ENCODE measurements at regions not wholly inside any gene's neighbourhood (a gene's known extent, or its start where the extent isn't known, plus 50 kb on each side); places are given as distances from the start of the nearest gene placed in this dataset.

DNA sequence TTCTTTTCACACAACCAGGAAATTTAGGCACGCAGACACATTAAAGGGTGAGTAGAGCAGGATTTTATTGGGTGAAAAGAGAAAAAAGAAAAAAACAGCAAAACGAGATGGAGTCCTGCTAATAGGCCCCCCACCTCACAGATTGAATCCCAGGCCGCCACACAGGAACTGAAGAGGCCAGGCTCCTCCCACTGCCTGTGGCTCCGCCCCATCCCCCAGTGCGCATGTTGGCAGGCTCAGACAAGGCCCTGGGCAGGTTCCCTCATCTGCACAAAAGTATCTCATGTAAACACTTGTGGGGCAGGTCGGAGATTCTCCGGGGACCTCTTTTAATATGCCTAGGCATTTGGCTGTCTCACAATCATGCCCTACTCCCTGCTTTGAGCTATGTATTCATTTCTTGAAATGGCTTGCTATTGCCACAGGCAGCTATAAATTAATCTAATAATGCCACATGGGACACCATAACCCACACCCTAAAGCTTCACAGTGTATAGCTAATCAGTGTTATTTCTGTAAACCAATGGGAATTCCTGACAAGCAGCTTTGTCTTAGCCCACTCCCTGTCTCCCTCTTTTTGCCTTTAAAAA, 76.2 kb upstream of the KIF5B start:
- no peak for TF ChIP-seq L3MBTL2 (conservative IDR thresholded peaks at IDR 0.05)
- TF ChIP-seq, protein P1, sequence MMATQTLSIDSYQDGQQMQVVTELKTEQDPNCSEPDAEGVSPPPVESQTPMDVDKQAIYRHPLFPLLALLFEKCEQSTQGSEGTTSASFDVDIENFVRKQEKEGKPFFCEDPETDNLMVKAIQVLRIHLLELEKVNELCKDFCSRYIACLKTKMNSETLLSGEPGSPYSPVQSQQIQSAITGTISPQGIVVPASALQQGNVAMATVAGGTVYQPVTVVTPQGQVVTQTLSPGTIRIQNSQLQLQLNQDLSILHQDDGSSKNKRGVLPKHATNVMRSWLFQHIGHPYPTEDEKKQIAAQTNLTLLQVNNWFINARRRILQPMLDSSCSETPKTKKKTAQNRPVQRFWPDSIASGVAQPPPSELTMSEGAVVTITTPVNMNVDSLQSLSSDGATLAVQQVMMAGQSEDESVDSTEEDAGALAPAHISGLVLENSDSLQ (IDR thresholded peaks at IDR 0.05): no peak
- TF ChIP-seq FOXM1 (IDR thresholded peaks at IDR 0.05; ENCODE audit: borderline replicate concordance): no peak
- no peak for TF ChIP-seq BHLHE40 (IDR thresholded peaks at IDR 0.05; ENCODE audit: borderline replicate concordance)
- no peak for TF ChIP-seq TARDBP (IDR thresholded peaks at IDR 0.05)
- no peak for TF ChIP-seq ARNT (IDR thresholded peaks at IDR 0.05)
- no peak for TF ChIP-seq FOXA1 (IDR thresholded peaks at IDR 0.05)
- no peak for TF ChIP-seq SUZ12 (IDR thresholded peaks at IDR 0.05)
